Cardiac septum (tissue), 1 donor: ENCODE measurements at regions not wholly inside any gene's neighbourhood (a gene's known extent, or its start where the extent isn't known, plus 50 kb on each side); places are given as distances from the start of the nearest gene placed in this dataset.
A peak's percentile ranks its signal among the peaks of the same experiment; 100 is the strongest.

Experiments used
- DNase-seq: peaks from one replicate; pipeline ENCODE4 v3.0.0-alpha.2; 2020; ENCODE audit warnings: low spot score
- intact Hi-C: fragments of 100-400 bp; cut with DNase I; formaldehyde crosslinking; loops from one replicate; pipeline ENCODE4 v1.14.0; 2022
- donor health status: DM: no; HTN: no; CAD: no.

GRCh38 chr3:30195352-30195751 is 411.0 kb upstream of the TGFBR2 start:
- intact Hi-C loops, result loop anchor here (5.0 kb wide), 1 partner anchor 33 kb away; no protein-coding TSS in a partner anchor
- no peak for DNase-seq

- intact Hi-C loops, result loop anchor here (2.0 to 5.0 kb wide), 3 partner anchors 36 to 155 kb away; no protein-coding TSS in a partner anchor
- DNase-seq, result no peak
These were observed 408.2 kb upstream of the TGFBR2 start for GRCh38 chr3:30198162-30198561.

- peak; percentile 81 for DNase-seq
- intact Hi-C loops, result loop anchor here (2.0 to 5.0 kb wide), 3 partner anchors 37 to 156 kb away; no protein-coding TSS in a partner anchor
These were observed 407.2 kb upstream of the TGFBR2 start for GRCh38 chr3:30199096-30199759.

GRCh38 chr3:30199855-30200254 is 406.5 kb upstream of the TGFBR2 start:
- intact Hi-C loops, result loop anchor here (2.0 to 5.0 kb wide), 4 partner anchors 38 to 492 kb away; no protein-coding TSS in a partner anchor
- no peak for DNase-seq

GRCh38 chr3:30201715-30202114 is 404.7 kb upstream of the TGFBR2 start:
- no peak for DNase-seq
- intact Hi-C loops, result loop anchor here (5.0 kb wide), 1 partner anchor 491 kb away; no protein-coding TSS in a partner anchor

- intact Hi-C loops, result loop anchor here (5.0 kb wide), 1 partner anchor 489 kb away; no protein-coding TSS in a partner anchor
- no peak for DNase-seq
These were observed 403.1 kb upstream of the TGFBR2 start for GRCh38 chr3:30203301-30203700.

GRCh38 chr3:30204126-30204525 is 402.3 kb upstream of the TGFBR2 start:
- intact Hi-C loops, result loop anchor here (5.0 kb wide), 1 partner anchor 488 kb away; no protein-coding TSS in a partner anchor
- no peak for DNase-seq

- DNase-seq, result no peak
- intact Hi-C loops, result no loop called here
These were observed 400.4 kb upstream of the TGFBR2 start for GRCh38 chr3:30206051-30206450.

- DNase-seq, result no peak
- intact Hi-C loops, result loop anchor here (10.0 kb wide), 2 partner anchors 323 to 463 kb away; no protein-coding TSS in a partner anchor
These were observed 384.8 kb upstream of the TGFBR2 start for GRCh38 chr3:30221619-30222018.

- no peak for DNase-seq
- intact Hi-C loops, result loop anchor here (10.0 kb wide), 2 partner anchors 322 to 462 kb away; no protein-coding TSS in a partner anchor
These were observed 384.0 kb upstream of the TGFBR2 start for GRCh38 chr3:30222441-30222840.

GRCh38 chr3:30225021-30225420 is 381.4 kb upstream of the TGFBR2 start:
- DNase-seq, result no peak
- intact Hi-C loops, result loop anchor here (5.0 to 10.0 kb wide), 3 partner anchors 127 to 460 kb away; no protein-coding TSS in a partner anchor

GRCh38 chr3:30226601-30227151 is 379.7 kb upstream of the TGFBR2 start:
- intact Hi-C loops, result loop anchor here (5.0 to 10.0 kb wide), 3 partner anchors 126 to 458 kb away; no protein-coding TSS in a partner anchor
- DNase-seq, result no peak

GRCh38 chr3:30227571-30228301 is 378.7 kb upstream of the TGFBR2 start:
- no peak for DNase-seq
- intact Hi-C loops, result loop anchor here (5.0 to 10.0 kb wide), 3 partner anchors 125 to 457 kb away; no protein-coding TSS in a partner anchor

GRCh38 chr3:30228302-30228631 is 378.1 kb upstream of the TGFBR2 start:
- intact Hi-C loops, result loop anchor here (5.0 to 10.0 kb wide), 3 partner anchors 124 to 457 kb away; no protein-coding TSS in a partner anchor

GRCh38 chr3:30231277-30232141 is 374.9 kb upstream of the TGFBR2 start:
- intact Hi-C loops, result loop anchor here (2.0 to 10.0 kb wide), 3 partner anchors 55 to 373 kb away; partner anchors contain the start of gene TGFBR2
- no peak for DNase-seq

More at GRCh38 chr3:30228302-30228631, 378.1 kb upstream of the TGFBR2 start:
- no peak for DNase-seq

- intact Hi-C loops, result loop anchor here (2.0 to 10.0 kb wide), 3 partner anchors 55 to 373 kb away; partner anchors contain the start of gene TGFBR2
- DNase-seq, result no peak
These were observed 374.3 kb upstream of the TGFBR2 start for GRCh38 chr3:30232142-30232541.

GRCh38 chr3:30233913-30234646 is 372.3 kb upstream of the TGFBR2 start:
- no peak for DNase-seq
- intact Hi-C loops, result loop anchor here (2.0 to 10.0 kb wide), 3 partner anchors 53 to 371 kb away; partner anchors contain the start of gene TGFBR2

- DNase-seq, result no peak
- intact Hi-C loops, result loop anchor here (10.0 kb wide), 1 partner anchor 369 kb away; the partner anchor contains the start of gene TGFBR2
These were observed 370.4 kb upstream of the TGFBR2 start for GRCh38 chr3:30236011-30236410.
